ENCODE measurements at regions not wholly inside any gene's neighbourhood (a gene's known extent, or its start where the extent isn't known, plus 50 kb on each side); places are given as distances from the start of the nearest gene placed in this dataset.
A peak's percentile ranks its signal among the peaks of the same experiment; 100 is the strongest.
"Not testable (repeated sequence)": the region's sequence is repeated elsewhere in the genome, so short reads cannot be mapped to it uniquely, and the experiment has no call there.

DNA sequence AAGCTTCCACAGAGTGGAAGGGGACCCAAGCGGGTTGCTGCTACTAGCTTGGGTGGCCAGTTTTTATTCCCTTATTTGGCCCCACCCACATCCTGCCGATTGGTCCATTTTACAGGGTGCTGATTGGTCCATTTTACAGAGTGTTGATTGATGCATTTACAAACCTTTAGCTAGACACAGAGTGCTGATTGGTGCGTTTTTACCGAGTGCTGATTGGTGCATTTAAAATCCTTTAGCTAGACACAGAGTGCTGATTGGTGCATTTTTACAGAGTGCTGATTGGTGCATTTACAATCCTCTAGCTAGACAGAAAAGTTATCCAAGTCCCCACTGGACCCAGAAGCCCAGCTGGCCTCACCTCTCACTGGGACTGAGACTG is 187.0 kb upstream of the KCNMB2 start:
- DNase-seq, result peak in 1 of 2 donors; percentile 14

DNA sequence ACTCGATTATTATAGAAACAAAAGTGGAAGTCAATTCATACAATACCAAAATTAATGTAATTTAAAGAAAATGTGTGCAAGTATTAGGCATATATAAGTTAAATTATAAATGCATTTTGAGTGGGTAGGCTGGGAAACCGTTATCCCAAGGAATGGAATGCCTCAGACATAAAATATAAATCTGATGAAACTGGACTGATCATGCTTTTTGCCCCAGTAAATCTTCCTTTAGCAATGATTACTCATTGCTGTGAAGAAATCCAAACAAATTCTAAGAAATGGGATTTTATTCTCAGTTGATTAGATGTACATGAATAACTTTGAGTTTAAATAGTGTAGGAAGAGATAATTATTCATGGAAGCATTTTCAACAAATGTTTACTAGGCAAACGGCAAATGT is 185.5 kb upstream of the KCNMB2 start:
- no peak for DNase-seq

- DNase-seq, result no peak
Measured at GRCh38 chr3:178352326-178353005, 183.8 kb upstream of the KCNMB2 start.

GRCh38 chr3:178353006-178353694 is 183.1 kb upstream of the KCNMB2 start:
- DNase-seq, result no peak

- DNase-seq, result no peak
Measured at GRCh38 chr3:178359728-178360127, 176.5 kb upstream of the KCNMB2 start.

- DNase-seq, result not testable (repeated sequence)
Measured at GRCh38 chr3:178363048-178363447, 173.2 kb upstream of the KCNMB2 start.

- no peak for DNase-seq
Measured at GRCh38 chr3:178367817-178368617, 168.2 kb upstream of the KCNMB2 start.

DNA sequence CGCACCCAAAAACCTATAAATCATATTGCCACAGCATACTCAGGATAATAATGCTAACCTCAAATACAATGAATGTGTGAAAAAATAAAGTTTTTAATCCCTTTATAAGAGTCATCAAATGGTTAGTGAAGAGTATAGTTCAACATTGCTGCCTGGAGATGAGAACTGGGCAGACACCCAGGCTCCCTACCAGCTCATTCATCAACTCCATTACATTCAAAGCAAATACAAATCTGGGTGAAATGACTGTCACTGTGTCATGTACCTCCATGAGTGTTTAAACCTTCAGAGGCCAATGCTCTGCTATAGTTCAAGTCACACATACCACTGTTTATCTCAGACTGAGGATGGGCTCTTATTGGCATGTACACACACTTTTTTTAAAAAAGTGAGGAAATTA is 167.2 kb upstream of the KCNMB2 start:
- DNase-seq, result no peak

DNA sequence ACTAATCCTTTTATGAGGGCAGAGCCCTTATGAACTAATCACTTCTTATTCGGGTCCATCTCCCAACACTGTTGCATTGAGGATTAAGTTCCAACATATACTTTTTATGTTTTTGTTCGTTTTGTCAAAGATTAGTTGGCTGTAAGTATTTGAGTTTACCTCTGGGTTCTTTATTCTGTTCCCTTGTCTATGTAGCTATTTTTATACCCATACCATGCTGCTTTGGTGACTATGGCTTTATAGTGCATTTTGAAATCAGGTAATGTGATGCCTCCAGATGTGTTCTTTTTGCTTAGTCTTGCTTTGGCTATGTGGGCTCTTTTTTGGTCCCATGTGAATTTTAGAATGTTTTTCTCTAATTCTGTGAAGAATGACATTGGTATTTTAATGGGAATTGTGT is 166.4 kb upstream of the KCNMB2 start:
- DNase-seq, result no peak

- no peak for DNase-seq
Measured at GRCh38 chr3:178370387-178370786, 165.8 kb upstream of the KCNMB2 start.

DNA sequence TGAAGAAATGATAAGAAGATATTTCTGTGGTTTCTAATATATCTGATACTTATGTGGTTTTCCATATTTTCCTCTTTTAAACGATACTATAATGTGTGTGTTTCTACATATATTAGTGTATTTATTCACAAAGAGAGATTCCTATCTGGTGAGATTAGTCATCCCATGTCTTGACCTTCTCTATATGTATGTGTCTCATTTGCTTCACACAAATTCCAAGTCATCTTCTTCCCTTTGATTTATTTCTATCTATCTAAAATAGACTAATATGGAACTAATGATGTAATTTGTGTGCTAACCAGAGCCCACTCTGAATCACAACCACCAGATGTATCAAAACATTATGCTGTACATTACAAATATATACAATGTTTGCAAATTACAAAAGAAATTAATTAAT is 154.7 kb upstream of the KCNMB2 start:
- no peak for DNase-seq

GRCh38 chr3:178381971-178382448 is 154.2 kb upstream of the KCNMB2 start:
- DNase-seq, result no peak

- DNase-seq, result no peak
Measured at GRCh38 chr3:178382449-178383061, 153.7 kb upstream of the KCNMB2 start.

GRCh38 chr3:178384321-178385230 is 151.7 kb upstream of the KCNMB2 start:
- no peak for DNase-seq

DNA sequence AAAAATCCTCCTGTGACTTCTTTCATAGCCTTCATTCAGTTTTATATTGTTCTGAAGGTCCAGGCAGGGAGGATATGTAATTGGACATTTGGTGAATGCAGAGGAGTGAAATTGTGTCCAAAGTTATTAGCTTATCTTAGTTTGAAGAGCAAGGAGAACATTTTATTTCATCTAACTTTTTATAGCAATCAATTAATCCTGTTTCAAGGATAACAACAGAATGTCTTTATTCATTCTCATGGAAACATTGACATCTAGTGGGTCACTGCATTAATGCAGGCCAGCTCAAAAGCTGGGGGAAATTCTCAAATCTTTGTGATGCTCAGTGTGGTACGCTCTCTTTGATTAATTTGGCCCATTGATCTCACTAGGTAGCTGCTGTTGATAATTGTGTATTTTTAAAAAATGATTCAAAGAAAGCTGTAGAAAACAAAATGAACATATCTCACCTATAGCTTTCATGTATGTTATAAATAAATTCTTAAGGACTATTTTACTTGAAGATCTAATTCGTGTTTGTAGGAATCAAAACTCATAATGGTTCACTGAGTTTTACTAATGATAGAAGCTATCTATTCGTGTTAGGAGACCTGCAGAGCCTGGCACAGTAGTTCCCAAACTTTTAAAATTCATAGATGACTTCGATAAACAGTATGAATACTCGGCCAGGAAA is 150.8 kb upstream of the KCNMB2 start:
- peak in 1 of 2 donors; percentile 45 for DNase-seq

DNA sequence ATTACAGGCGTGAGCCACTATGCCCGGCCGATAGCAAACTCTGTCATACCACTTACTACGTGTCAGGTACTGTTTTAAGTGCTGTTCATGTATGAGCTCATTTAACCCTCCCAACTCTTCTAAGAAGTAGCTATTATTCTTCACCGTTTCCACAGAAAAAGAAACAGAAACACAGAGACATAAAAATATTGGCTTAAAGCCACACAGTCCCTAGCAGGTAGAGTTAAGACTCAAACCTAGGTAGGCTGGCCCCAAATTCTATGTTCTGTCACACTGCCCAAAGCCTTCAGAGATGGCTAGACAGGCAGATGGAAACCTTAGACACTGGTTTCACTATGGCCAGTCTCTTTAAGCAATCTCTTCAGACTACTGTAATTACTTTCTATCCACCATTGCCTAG is 149.8 kb upstream of the KCNMB2 start:
- DNase-seq, result no peak

- no peak for DNase-seq
Measured at GRCh38 chr3:178386880-178387279, 149.4 kb upstream of the KCNMB2 start.

GRCh38 chr3:178388473-178388872 is 147.8 kb upstream of the KCNMB2 start:
- DNase-seq, result no peak

DNA sequence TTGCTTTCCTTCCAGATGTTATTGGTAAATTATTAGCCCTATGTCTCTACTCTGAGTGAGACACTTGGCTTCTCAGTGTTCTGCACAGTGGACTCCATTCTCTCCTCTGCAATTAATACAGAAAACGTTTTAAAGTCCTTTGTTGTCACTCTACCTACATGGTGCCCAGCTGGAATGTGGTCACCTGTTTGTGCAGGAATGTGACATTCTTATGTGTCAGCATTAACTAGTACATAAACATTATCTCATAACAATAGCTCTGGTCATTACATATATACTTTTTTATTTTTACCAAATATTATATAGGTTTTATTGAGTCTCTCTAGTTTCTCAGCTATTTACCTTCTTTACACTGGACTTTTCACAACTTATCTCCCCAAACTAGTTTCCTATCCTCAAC is 147.0 kb upstream of the KCNMB2 start:
- DNase-seq, result no peak

DNA sequence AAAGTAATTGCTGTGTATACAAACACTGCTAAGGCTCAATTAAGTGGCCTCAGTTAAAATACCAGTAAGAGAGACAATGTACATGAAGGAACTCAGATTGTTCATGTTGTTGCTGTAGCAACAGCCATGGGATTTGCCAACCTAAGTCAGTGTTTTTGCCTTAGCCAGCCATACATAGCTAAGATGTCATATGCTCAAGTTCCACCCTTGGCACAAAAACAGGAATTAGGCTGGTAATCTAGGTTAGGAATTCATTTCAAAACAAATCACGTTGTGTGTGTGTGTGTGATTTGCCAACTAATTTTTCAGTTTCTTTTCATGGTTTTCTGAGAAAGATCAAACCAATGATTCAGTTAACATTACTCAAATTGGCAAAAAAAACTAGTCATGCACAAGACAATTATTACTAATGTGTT is 143.7 kb upstream of the KCNMB2 start:
- no peak for DNase-seq

DNA sequence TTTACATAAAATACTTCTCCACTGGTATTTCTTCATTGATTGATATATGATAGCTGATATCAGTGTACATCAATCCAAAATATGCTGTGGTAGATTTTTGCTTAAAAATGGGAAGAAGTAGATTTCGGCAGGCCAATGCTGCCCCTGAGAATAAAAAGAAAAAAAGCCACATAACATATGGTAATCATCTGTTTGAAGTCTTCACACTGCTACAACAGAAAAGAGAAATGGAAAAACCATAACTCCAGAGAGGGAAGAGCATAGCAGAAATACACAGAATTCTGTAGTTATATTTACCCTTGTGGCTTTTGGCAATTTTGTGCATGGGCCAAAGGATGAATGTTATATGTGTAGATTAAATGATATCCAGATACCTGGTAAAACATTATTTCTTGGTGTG is 143.1 kb upstream of the KCNMB2 start:
- DNase-seq, result no peak

DNA sequence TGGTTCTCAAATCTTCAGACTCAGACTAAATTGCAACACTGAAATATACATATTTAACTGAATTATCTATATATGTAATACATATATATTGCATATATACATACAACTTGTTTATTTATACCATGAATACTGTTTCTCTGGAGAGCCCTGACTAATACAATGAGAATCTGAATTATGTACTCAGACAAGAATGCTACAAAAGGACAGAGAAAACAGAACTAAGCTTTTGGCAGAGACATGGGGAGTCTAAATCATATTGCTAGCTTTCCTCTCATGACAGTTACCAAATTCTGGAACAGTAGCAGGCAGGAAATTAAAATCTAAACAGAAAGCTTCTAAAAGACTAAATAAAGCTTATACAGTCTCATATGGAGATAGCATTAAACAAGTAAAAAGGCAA is 142.4 kb upstream of the KCNMB2 start:
- DNase-seq, result no peak
